ENCODE measurements at regions not wholly inside any gene's neighbourhood (a gene's known extent, or its start where the extent isn't known, plus 50 kb on each side); places are given as distances from the start of the nearest gene placed in this dataset.
A peak's percentile ranks its signal among the peaks of the same experiment; 100 is the strongest.

DNA sequence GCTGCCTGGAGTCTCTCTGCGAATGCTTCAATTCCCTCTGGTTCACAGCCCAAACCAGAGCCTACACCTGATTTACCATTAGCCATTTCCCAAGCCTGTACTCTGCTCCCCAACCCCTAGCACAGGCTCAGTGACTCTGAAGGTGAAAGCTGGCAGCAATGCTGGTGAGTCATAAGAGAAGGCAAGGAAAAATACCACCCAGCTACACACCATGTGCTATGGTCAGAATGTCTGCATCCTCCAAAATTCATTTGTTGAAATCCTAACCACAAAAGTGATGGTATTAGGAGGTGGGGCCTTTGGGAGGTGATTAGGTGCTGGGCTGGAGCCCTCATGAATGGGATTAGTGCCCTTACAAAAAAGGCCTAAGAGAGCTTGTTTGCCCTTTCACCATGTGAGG is 117.1 kb upstream of the TJP1 start:
- peak in 1 of 2 donors; percentile 57 for DNase-seq (ENCODE audit: low read depth in 2 of 2)
- TF ChIP-seq, protein P1, sequence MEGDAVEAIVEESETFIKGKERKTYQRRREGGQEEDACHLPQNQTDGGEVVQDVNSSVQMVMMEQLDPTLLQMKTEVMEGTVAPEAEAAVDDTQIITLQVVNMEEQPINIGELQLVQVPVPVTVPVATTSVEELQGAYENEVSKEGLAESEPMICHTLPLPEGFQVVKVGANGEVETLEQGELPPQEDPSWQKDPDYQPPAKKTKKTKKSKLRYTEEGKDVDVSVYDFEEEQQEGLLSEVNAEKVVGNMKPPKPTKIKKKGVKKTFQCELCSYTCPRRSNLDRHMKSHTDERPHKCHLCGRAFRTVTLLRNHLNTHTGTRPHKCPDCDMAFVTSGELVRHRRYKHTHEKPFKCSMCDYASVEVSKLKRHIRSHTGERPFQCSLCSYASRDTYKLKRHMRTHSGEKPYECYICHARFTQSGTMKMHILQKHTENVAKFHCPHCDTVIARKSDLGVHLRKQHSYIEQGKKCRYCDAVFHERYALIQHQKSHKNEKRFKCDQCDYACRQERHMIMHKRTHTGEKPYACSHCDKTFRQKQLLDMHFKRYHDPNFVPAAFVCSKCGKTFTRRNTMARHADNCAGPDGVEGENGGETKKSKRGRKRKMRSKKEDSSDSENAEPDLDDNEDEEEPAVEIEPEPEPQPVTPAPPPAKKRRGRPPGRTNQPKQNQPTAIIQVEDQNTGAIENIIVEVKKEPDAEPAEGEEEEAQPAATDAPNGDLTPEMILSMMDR (IDR thresholded peaks at IDR 0.05; ENCODE audit: low read depth, low read length), result no peak
- H3K4me3 ChIP-seq (replicated peaks in 1 of 2; ENCODE audit: low read depth in 2 of 2, low read length in 2 of 2), result no peak overlapping the region

- TF ChIP-seq, protein P1 (IDR thresholded peaks at IDR 0.05; ENCODE audit: low read depth, low read length), result peak; percentile 13
- no peak for DNase-seq (ENCODE audit: low read depth in 2 of 2)
- H3K4me3 ChIP-seq (replicated peaks in 1 of 2; ENCODE audit: low read depth in 2 of 2, low read length in 2 of 2), result no peak overlapping the region
Observed at GRCh38 chr15:29938361-29939335, 116.4 kb upstream of the TJP1 start.

- TF ChIP-seq, protein P1 (IDR thresholded peaks at IDR 0.05; ENCODE audit: low read depth, low read length), result no peak
- no peak overlapping the region for H3K4me3 ChIP-seq (replicated peaks in 1 of 2; ENCODE audit: low read depth in 2 of 2, low read length in 2 of 2)
- peak; percentile 36 to 76 for DNase-seq (ENCODE audit: low read depth in 2 of 2)
Observed at GRCh38 chr15:29937956-29938355, 115.7 kb upstream of the TJP1 start.

DNA sequence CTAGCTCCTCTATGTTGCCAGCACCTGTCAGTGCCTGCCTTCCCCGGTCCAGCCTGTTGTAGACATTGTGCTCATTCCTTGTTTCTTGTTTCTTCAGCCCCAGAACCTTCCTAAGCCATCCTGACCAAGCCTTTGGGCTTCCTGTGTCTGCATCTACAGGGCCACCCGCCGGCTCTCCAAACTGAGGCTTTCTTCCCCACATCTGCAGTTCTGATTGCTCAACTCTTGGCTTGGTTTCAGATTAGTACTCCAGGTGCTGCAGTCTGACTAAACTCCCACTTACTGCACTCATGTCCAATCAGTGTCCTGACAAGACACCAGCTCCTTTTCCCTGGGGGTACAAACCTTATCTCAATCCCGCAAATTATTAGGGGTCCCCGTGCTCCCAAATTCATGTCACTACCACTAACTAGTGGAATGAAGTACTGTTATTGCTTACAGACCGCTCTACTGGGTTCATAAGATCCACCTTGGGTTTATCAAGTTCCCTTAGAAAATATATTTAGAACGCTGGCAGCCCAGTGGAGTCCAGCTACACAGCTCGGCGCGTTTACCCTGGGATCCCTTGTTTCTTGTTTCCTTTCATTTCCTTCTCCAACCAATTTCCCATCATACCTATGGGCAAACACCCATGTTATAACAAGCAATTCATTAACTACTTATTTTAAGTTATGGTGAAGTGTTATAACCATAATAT is 114.2 kb upstream of the TJP1 start:
- DNase-seq (ENCODE audit: low read depth in 2 of 2), result peak; percentile 23 to 76
- TF ChIP-seq, protein P1 (IDR thresholded peaks at IDR 0.05; ENCODE audit: low read depth, low read length), result no peak

GRCh38 chr15:29935296-29936004 is 113.2 kb upstream of the TJP1 start:
- TF ChIP-seq, protein P1 (IDR thresholded peaks at IDR 0.05; ENCODE audit: low read depth, low read length), result peak; percentile 12
- H3K4me3 ChIP-seq (replicated peaks in 1 of 2; ENCODE audit: low read depth in 2 of 2, low read length in 2 of 2), result no peak overlapping the region
- DNase-seq (ENCODE audit: low read depth in 2 of 2), result no peak

More for the DNA sequence above, 114.2 kb upstream of the TJP1 start:
- H3K4me3 ChIP-seq (replicated peaks in 1 of 2; ENCODE audit: low read depth in 2 of 2, low read length in 2 of 2), result no peak overlapping the region

- DNase-seq (ENCODE audit: low read depth in 2 of 2), result peak; percentile 65 to 87
- H3K4me3 ChIP-seq (replicated peaks in 1 of 2; ENCODE audit: low read depth in 2 of 2, low read length in 2 of 2), result no peak overlapping the region
- TF ChIP-seq, protein P1 (IDR thresholded peaks at IDR 0.05; ENCODE audit: low read depth, low read length), result no peak
Observed at GRCh38 chr15:29934251-29934650, 112.0 kb upstream of the TJP1 start.

Data from cardiac fibroblast (primary cell).